LoVo (cell line): ENCODE measurements at regions not wholly inside any gene's neighbourhood (a gene's known extent, or its start where the extent isn't known, plus 50 kb on each side); places are given as distances from the start of the nearest gene placed in this dataset.

Source experiments
- DNase-seq: peaks from one replicate; pipeline ENCODE4 v3.0.0-alpha.2; 2016; ENCODE audit warnings: low spot score

GRCh38 chr12:94062796-94063635 is 85.4 kb upstream of the PLXNC1 start:
- no peak for DNase-seq

- peak; percentile 45 for DNase-seq
Observed at GRCh38 chr12:94070520-94070919, 77.9 kb upstream of the PLXNC1 start.

GRCh38 chr12:94071258-94071657 is 77.1 kb upstream of the PLXNC1 start:
- DNase-seq = no peak

- no peak for DNase-seq
Observed at GRCh38 chr12:94073441-94074051, 74.8 kb upstream of the PLXNC1 start.

GRCh38 chr12:94074216-94074979 is 74.0 kb upstream of the PLXNC1 start:
- no peak for DNase-seq

GRCh38 chr12:94074980-94075629 is 73.3 kb upstream of the PLXNC1 start:
- DNase-seq = peak; percentile 38

GRCh38 chr12:94077209-94077608 is 71.2 kb upstream of the PLXNC1 start:
- no peak for DNase-seq

- DNase-seq = no peak
Observed at GRCh38 chr12:94078138-94078723, 70.1 kb upstream of the PLXNC1 start.

- DNase-seq = no peak
Observed at GRCh38 chr12:94078736-94079509, 69.5 kb upstream of the PLXNC1 start.

GRCh38 chr12:94079566-94080340 is 68.6 kb upstream of the PLXNC1 start:
- no peak for DNase-seq

GRCh38 chr12:94080341-94081009 is 67.9 kb upstream of the PLXNC1 start:
- DNase-seq = no peak

GRCh38 chr12:94082690-94083089 is 65.7 kb upstream of the PLXNC1 start:
- DNase-seq = no peak

GRCh38 chr12:94089891-94090290 is 58.5 kb upstream of the PLXNC1 start:
- DNase-seq = no peak

- DNase-seq = no peak
Observed at GRCh38 chr12:94091624-94092023, 56.8 kb upstream of the PLXNC1 start.

- DNase-seq = no peak
Observed at GRCh38 chr12:94092516-94093241, 55.7 kb upstream of the PLXNC1 start.

- DNase-seq = no peak
Observed at GRCh38 chr12:94094700-94095099, 53.7 kb upstream of the PLXNC1 start.

GRCh38 chr12:94095618-94096017 is 52.8 kb upstream of the PLXNC1 start:
- no peak for DNase-seq

GRCh38 chr12:94098466-94098865 is 49.9 kb upstream of the PLXNC1 start:
- DNase-seq = no peak
